GM12801 (cell line): ENCODE measurements at regions not wholly inside any gene's neighbourhood (a gene's known extent, or its start where the extent isn't known, plus 50 kb on each side); places are given as distances from the start of the nearest gene placed in this dataset.

Source experiments
- CTCF ChIP-seq: IDR thresholded peaks from one replicate; pipeline ENCODE4 v1.5.1; 2011; ENCODE audit warnings: control low read depth; ENCODE audit not compliant: insufficient read length; ENCODE audit errors: extremely low read depth

GRCh38 chr18:22056950-22057349 lies 112.4 kb upstream of the GATA6 start:
- TF ChIP-seq CTCF: no peak

GRCh38 chr18:22057908-22058527 lies 111.4 kb upstream of the GATA6 start:
- no peak for TF ChIP-seq CTCF

- no peak for TF ChIP-seq CTCF
Measured at GRCh38 chr18:22060361-22060760, 109.0 kb upstream of the GATA6 start.

GRCh38 chr18:22063102-22063501 lies 106.3 kb upstream of the GATA6 start:
- TF ChIP-seq CTCF: no peak

GRCh38 chr18:22063672-22064071 lies 105.7 kb upstream of the GATA6 start:
- TF ChIP-seq CTCF: no peak

- TF ChIP-seq CTCF: no peak
Measured at GRCh38 chr18:22064581-22064980, 104.8 kb upstream of the GATA6 start.

- TF ChIP-seq CTCF: no peak
Measured at GRCh38 chr18:22065311-22065710, 104.1 kb upstream of the GATA6 start.
